ENCODE measurements at regions not wholly inside any gene's neighbourhood (a gene's known extent, or its start where the extent isn't known, plus 50 kb on each side); places are given as distances from the start of the nearest gene placed in this dataset.

GRCh38 chr15:66833803-66834202 lies 131.8 kb downstream of the SMAD6 start:
- no peak overlapping the region for H3K14ac ChIP-seq (replicated peaks; ENCODE audit: low read depth, low read length)
- no peak overlapping the region for H3K56ac ChIP-seq (ENCODE audit: extremely low read depth, insufficient read depth, low read length)
- no peaks in the 10 kb centered on the region for H3K27me3 ChIP-seq (ENCODE audit: control insufficient read depth, insufficient read depth, low read length)
- peaks cover 5% of the 10 kb centered on the region for H3K9me3 ChIP-seq (ENCODE audit: control insufficient read depth, insufficient read depth, low read length)
- in situ Hi-C loops (cut with MboI; ENCODE audit: low sequenced_read_pairs): loop anchor here (25.0 kb wide), 1 partner anchor 122 kb away; the partner anchor contains the start of gene SMAD6
- no peaks in the 10 kb centered on the region; the same call in 1 of the 2 replicates for H3K9me1 ChIP-seq (ENCODE audit: insufficient read depth, low read length)
- H3K27ac ChIP-seq (ENCODE audit: insufficient read depth, low read length): no peak overlapping the region
- ATAC-seq (ENCODE audit: low read depth): no peak
- no peak overlapping the region for H2BK15ac ChIP-seq (ENCODE audit: low read depth, low read length)
- H3K9ac ChIP-seq (ENCODE audit: low read depth, low read length): no peak overlapping the region
- H3K18ac ChIP-seq (ENCODE audit: low read depth, low read length): no peak overlapping the region
- H4K5ac ChIP-seq (ENCODE audit: low read depth, low read length): no peak overlapping the region
- no CpG with 5 or more reads among the region's 5 CpGs for WGBS, 2 experiments (ENCODE audit: extremely low coverage in 2 of 2, insufficient read length in 1 of 2)
- DNase-seq: no peak
- H2AK9ac ChIP-seq (replicated peaks; ENCODE audit: low read depth, low read length, poor library complexity): no peak overlapping the region
- no peak overlapping the region for H4K91ac ChIP-seq (ENCODE audit: insufficient read depth, low read depth, low read length)
- intact Hi-C loops (cut with micrococcal nuclease): no loop called here
- H3K4me3 ChIP-seq (ENCODE audit: insufficient read depth, low read depth, low read length): no peak overlapping the region
- ChIA-PET POLR2A (ENCODE audit: unreplicated experiment) (no interaction called here), CTCF (no interaction called here)
- H2BK120ac ChIP-seq (ENCODE audit: low read depth, low read length): no peak overlapping the region
- no peak overlapping the region for H2AK5ac ChIP-seq (ENCODE audit: low read depth, low read length)
- no peak overlapping the region for H3K4ac ChIP-seq (ENCODE audit: low read depth, low read length)
- no peak overlapping the region for H3K4me2 ChIP-seq (ENCODE audit: low read depth, low read length)
- BruUV-seq (replicated peaks): no TSS peak
- dilution Hi-C loops (cut with HindIII; ENCODE audit: low sequenced_read_pairs, unreplicated experiment): no loop called here
- H3K4me1 ChIP-seq (ENCODE audit: control insufficient read depth, insufficient read depth, low read length): peaks cover 7% of the 10 kb centered on the region
- H3K36me3 ChIP-seq (ENCODE audit: control insufficient read depth, insufficient read depth, low read length): no peaks in the 10 kb centered on the region
- H2BK20ac ChIP-seq (ENCODE audit: low read depth, low read length): no peak overlapping the region
- no peak overlapping the region for H2AFZ ChIP-seq (replicated peaks; ENCODE audit: low read length, poor library complexity)
- TF ChIP-seq USF2 (IDR thresholded peaks at IDR 0.05; ENCODE audit: low read depth, low read length): no peak
- TF ChIP-seq NFE2L2 (IDR thresholded peaks at IDR 0.05; ENCODE audit: low read depth, low read length): no peak
- TF ChIP-seq RFX5 (IDR thresholded peaks at IDR 0.05; ENCODE audit: low read depth, low read length): no peak
- TF ChIP-seq CHD1 (IDR thresholded peaks at IDR 0.05; ENCODE audit: low read depth, low read length): no peak
- TF ChIP-seq SMC3 (IDR thresholded peaks at IDR 0.05; ENCODE audit: low read depth, low read length): no peak
- H3K23ac ChIP-seq (ENCODE audit: low read depth, low read length): no peak overlapping the region
- H4K20me1 ChIP-seq (ENCODE audit: insufficient read depth, low read length): no peaks in the 10 kb centered on the region
- no peak overlapping the region for H2BK5ac ChIP-seq (ENCODE audit: low read depth, low read length, poor library complexity, severe bottlenecking)
- H3K79me1 ChIP-seq (ENCODE audit: low read depth in 1 of 2, low read length in 2 of 2): no peaks in the 10 kb centered on the region
- no peak overlapping the region for H4K8ac ChIP-seq (ENCODE audit: low read depth in 2 of 2, low read length in 2 of 2)
